Right atrium auricular region (tissue), 2 donors: ENCODE measurements at regions not wholly inside any gene's neighbourhood (a gene's known extent, or its start where the extent isn't known, plus 50 kb on each side); places are given as distances from the start of the nearest gene placed in this dataset.

Source experiments
- DNase-seq: peaks from one replicate; pipeline ENCODE4 v3.0.0-alpha.2; 2019; ENCODE audit warnings: low spot score
- H3K27ac ChIP-seq, 2 donors: fragments of 200-600 bp; sonication (generic); 1 replicate in 1 of 2; 2 replicates in 1 of 2; pipeline ENCODE4 v1.5.1; 2016 to 2019
- H3K27me3 ChIP-seq, 2 donors: fragments of 200-600 bp; sonication (generic); one replicate each; pipeline versions ENCODE4 v1.5.1 to v1.6.0; 2017 to 2019
- H3K36me3 ChIP-seq: fragments of 200-600 bp; sonication (generic); one replicate; pipeline ENCODE4 v1.5.1; 2016
- H3K4me1 ChIP-seq, 2 donors: fragments of 200-600 bp; sonication (generic); one replicate each; pipeline versions ENCODE4 v1.5.1 to v1.6.0; 2017 to 2019
- H3K4me3 ChIP-seq, 2 donors: fragments of 200-600 bp; sonication (generic); 1 replicate in 1 of 2; 2 replicates in 1 of 2; pipeline ENCODE4 v1.5.1; 2017 to 2019; ENCODE audit warnings: mild to moderate bottlenecking in 1 of 2, moderate library complexity in 1 of 2
- H3K9me3 ChIP-seq, 2 donors: fragments of 200-600 bp; sonication (generic); one replicate each; pipeline ENCODE4 v1.5.1; 2019
- CTCF ChIP-seq, 2 donors: fragments of 200-600 bp; sonication (generic); IDR thresholded peaks; one replicate each; pipeline ENCODE4 v1.5.1; 2019; ENCODE audit warnings: antibody characterized with exemption in 2 of 2

GRCh38 chr18:41128126-41128525, 826.9 kb upstream of the PIK3C3 start:
- Histone ChIP-seq H3K27me3 (no peaks in the 10 kb centered on the region), H3K36me3 (no peaks in the 10 kb centered on the region), H3K4me3 (no peak overlapping the region), H3K9me3 (no peaks in the 10 kb centered on the region), H3K4me1 (no peaks in the 10 kb centered on the region), H3K27ac (no peak overlapping the region)
- no peak for DNase-seq
- TF ChIP-seq CTCF (IDR thresholded peaks at IDR 0.05): no peak

GRCh38 chr18:41126541-41127235, 828.3 kb upstream of the PIK3C3 start:
- H3K4me3 ChIP-seq: no peak overlapping the region
- no peaks in the 10 kb centered on the region for H3K36me3 ChIP-seq
- H3K4me1 ChIP-seq: no peaks in the 10 kb centered on the region
- no peaks in the 10 kb centered on the region for H3K9me3 ChIP-seq
- no peak for DNase-seq
- H3K27ac ChIP-seq: no peak overlapping the region
- H3K27me3 ChIP-seq: no peaks in the 10 kb centered on the region
- TF ChIP-seq CTCF (IDR thresholded peaks at IDR 0.05): no peak

- Histone ChIP-seq H3K27ac (no peak overlapping the region), H3K4me3 (no peak overlapping the region), H3K4me1 (no peaks in the 10 kb centered on the region), H3K9me3 (no peaks in the 10 kb centered on the region), H3K27me3 (no peaks in the 10 kb centered on the region), H3K36me3 (no peaks in the 10 kb centered on the region)
- no peak for DNase-seq
- TF ChIP-seq CTCF (IDR thresholded peaks at IDR 0.05): no peak
Observed at GRCh38 chr18:41121116-41121826, 833.8 kb upstream of the PIK3C3 start.

DNA sequence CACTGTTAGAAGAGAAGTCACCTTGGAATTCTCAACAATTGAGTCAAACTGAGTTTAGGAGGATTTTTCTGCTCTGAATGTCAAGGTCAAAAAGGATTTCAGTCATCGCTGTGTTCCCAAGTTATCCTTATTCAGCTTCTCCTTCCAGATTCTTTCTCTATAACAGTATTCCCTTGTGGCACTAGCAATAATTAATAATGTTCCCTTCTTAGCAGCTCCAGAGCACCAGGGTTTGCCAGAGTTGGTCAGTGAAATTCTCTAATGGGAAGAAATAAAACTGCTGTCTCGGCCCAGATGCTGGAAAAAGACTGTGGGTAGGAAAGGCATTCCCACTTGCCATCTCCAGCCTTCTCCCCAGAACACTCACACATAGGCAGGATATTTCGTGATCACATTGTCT, 836.0 kb upstream of the PIK3C3 start:
- Histone ChIP-seq H3K4me1 (no peaks in the 10 kb centered on the region), H3K4me3 (no peak overlapping the region), H3K36me3 (no peaks in the 10 kb centered on the region), H3K9me3 (no peaks in the 10 kb centered on the region), H3K27ac (no peak overlapping the region), H3K27me3 (no peaks in the 10 kb centered on the region)
- no peak for DNase-seq
- no peak for TF ChIP-seq CTCF (IDR thresholded peaks at IDR 0.05)

DNA sequence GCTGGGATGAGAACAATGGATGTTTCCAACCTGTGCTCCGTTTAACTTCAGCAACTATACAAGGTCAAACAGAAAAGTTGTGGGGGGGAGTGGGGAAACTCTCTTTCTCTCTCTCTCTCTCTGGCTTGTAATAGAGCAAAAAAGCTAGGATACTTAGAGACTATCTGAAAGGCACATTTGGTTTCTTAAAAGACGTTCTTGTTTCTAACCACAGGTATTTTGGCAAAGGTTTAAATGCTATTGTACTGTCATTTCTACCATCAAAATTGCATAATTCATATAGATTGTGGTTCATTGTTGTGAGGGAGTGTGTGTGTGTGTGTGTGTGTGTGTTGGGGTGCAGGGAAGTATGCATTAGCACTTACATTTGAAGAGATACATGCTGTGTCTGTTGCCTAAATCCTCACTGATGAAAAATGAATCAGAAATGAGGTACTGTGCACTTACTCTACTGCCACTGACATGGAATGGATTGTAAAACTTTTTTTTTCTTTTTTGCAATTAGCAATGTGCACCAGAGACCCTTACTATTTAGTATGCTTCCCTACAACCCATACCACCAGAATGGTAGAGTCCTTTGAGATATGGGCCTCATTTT, 841.0 kb upstream of the PIK3C3 start:
- no peak for TF ChIP-seq CTCF (IDR thresholded peaks at IDR 0.05)
- no peak overlapping the region for H3K4me3 ChIP-seq
- no peak for DNase-seq
- no peaks in the 10 kb centered on the region for H3K4me1 ChIP-seq
- no peaks in the 10 kb centered on the region for H3K9me3 ChIP-seq
- no peaks in the 10 kb centered on the region for H3K36me3 ChIP-seq
- H3K27ac ChIP-seq: no peak overlapping the region
- H3K27me3 ChIP-seq: no peaks in the 10 kb centered on the region
